Psoas muscle (tissue), 7 donors: ENCODE measurements at regions not wholly inside any gene's neighbourhood (a gene's known extent, or its start where the extent isn't known, plus 50 kb on each side); places are given as distances from the start of the nearest gene placed in this dataset.
"Not testable (repeated sequence)": the region's sequence is repeated elsewhere in the genome, so short reads cannot be mapped to it uniquely, and the experiment has no call there.

Experiments
- ATAC-seq, 4 donors: fragments of 200-7000 bp; cut with Tn5 transposase; one replicate each; pipeline ENCODE4 v1.9.1; 2020; ENCODE audit warnings: moderate library complexity in 3 of 4, mild to moderate bottlenecking in 2 of 4
- DNase-seq, 2 donors: peaks; one replicate each; pipeline ENCODE4 v3.0.0-alpha.2; 2020
- H3K27ac ChIP-seq: fragments of 200-600 bp; one replicate; pipeline ENCODE4 v1.8.0; 2022
- H3K27me3 ChIP-seq, 3 donors: fragments of 200-600 bp in 1 of 3; one replicate each; pipeline versions ENCODE4 v1.6.1 to v1.8.0; 2013 to 2022; ENCODE audit warnings: low read length in 2 of 3, mild to moderate bottlenecking in 2 of 3, moderate library complexity in 1 of 3; ENCODE audit not compliant: insufficient read depth in 3 of 3
- H3K36me3 ChIP-seq, 2 donors: fragments of 200-600 bp in 1 of 2; one replicate each; pipeline versions ENCODE4 v1.6.1 to v1.8.0; 2013 to 2022; ENCODE audit warnings: low read depth in 1 of 2, mild to moderate bottlenecking in 1 of 2, moderate library complexity in 1 of 2; ENCODE audit not compliant: insufficient read depth in 1 of 2
- H3K4me1 ChIP-seq: fragments of 200-600 bp; one replicate; pipeline ENCODE4 v1.8.0; 2022
- H3K4me3 ChIP-seq: fragments of 200-600 bp; one replicate; pipeline ENCODE4 v1.8.0; 2022; ENCODE audit warnings: mild to moderate bottlenecking
- H3K9me3 ChIP-seq: fragments of 200-600 bp; one replicate; pipeline ENCODE4 v1.8.0; 2022
- CTCF ChIP-seq: fragments of 200-600 bp; IDR thresholded peaks from one replicate; pipeline ENCODE4 v1.8.0; 2022; ENCODE audit warnings: antibody characterized with exemption
- WGBS, 3 donors: extraction: QIAGEN DNeasy Blood & Tissue Kit; methylation state at CpG; one replicate each; pipeline versions ENCODE4 v1.1.6 to v1.1.7; 2013; 5-methylcytosine and 5-hydroxymethylcytosine counted together
- intact Hi-C, 2 donors: fragments of 100-400 bp; cut with DNase I; formaldehyde crosslinking; loops; one replicate each; pipeline versions ENCODE4 v1.11.0 to v1.14.2; 2022
- donor health status: healthy with polysubstance abuse.
- donor health status: DM: no; HTN: no; CAD: no; lungs with moderate emphysema.
- donor health status: Bipolar disorder and iron deficiency.
- donor health status: healthy.
- donor health status: DM: yes; HTN: yes; CAD: no.
- donor health status: DM: no; HTN: no; CAD: no.
- donor health status: DM: yes; HTN: yes; CAD: no.

- H3K9me3 ChIP-seq, H3K27me3 ChIP-seq, H3K36me3 ChIP-seq, ATAC-seq, H3K4me3 ChIP-seq, H3K27ac ChIP-seq, intact Hi-C loops, H3K4me1 ChIP-seq: not testable (repeated sequence)
- WGBS, 3 donors, result 87 to 92% (median 90%) methylated on average over 8 to 9 of the region's 9 CpGs
- DNase-seq, result peak in 1 of 2 donors; percentile 30
These were observed 52.4 kb upstream of the PMPCB start for GRCh38 chr7:103244865-103245264.

GRCh38 chr7:103240806-103241205 lies 56.4 kb upstream of the PMPCB start:
- TF ChIP-seq CTCF, result no peak
- Histone ChIP-seq H3K27ac (no peak overlapping the region), H3K36me3 (no peaks in the 10 kb centered on the region), H3K27me3 (no peaks in the 10 kb centered on the region), H3K4me1 (no peaks in the 10 kb centered on the region), H3K9me3 (no peaks in the 10 kb centered on the region), H3K4me3 (no peak overlapping the region)
- 42 to 62% (median 43%) methylated on average over 6 of the region's 6 CpGs for WGBS, 3 donors
- intact Hi-C loops, result no loop called here
- ATAC-seq, result no peak
- no peak for DNase-seq

- H3K36me3 ChIP-seq, H3K27me3 ChIP-seq, H3K4me1 ChIP-seq, H3K9me3 ChIP-seq, DNase-seq, ATAC-seq, H3K4me3 ChIP-seq, H3K27ac ChIP-seq, intact Hi-C loops: not testable (repeated sequence)
- 90 to 93% (median 91%) methylated on average over 3 of the region's 4 CpGs for WGBS, 3 donors
These were observed 61.4 kb upstream of the PMPCB start for GRCh38 chr7:103235824-103236223.

- intact Hi-C loops, ATAC-seq, H3K9me3 ChIP-seq, DNase-seq, H3K4me3 ChIP-seq, H3K36me3 ChIP-seq, H3K27ac ChIP-seq, H3K4me1 ChIP-seq, H3K27me3 ChIP-seq: not testable (repeated sequence)
- WGBS, 3 donors, result 81 to 91% (median 91%) methylated on average over 2 of the region's 2 CpGs
These were observed 62.4 kb upstream of the PMPCB start for GRCh38 chr7:103234877-103235276.

GRCh38 chr7:103227787-103228186 lies 69.4 kb upstream of the PMPCB start:
- H3K27ac ChIP-seq, H3K36me3 ChIP-seq, H3K4me1 ChIP-seq, intact Hi-C loops, ATAC-seq, DNase-seq, H3K27me3 ChIP-seq, H3K9me3 ChIP-seq, H3K4me3 ChIP-seq: not testable (repeated sequence)
- 70 to 90% (median 82%) methylated on average over 1 of the region's 1 CpG for WGBS, 3 donors

GRCh38 chr7:103225798-103226197 lies 71.4 kb upstream of the PMPCB start:
- DNase-seq, H3K4me3 ChIP-seq, H3K4me1 ChIP-seq, ATAC-seq, H3K9me3 ChIP-seq, H3K27me3 ChIP-seq, H3K27ac ChIP-seq, intact Hi-C loops, H3K36me3 ChIP-seq: not testable (repeated sequence)
- 65 to 70% (median 67%) methylated on average over 1 of the region's 1 CpG for WGBS, 3 donors

GRCh38 chr7:103223065-103223464 lies 74.2 kb upstream of the NAPEPLD start:
- WGBS, 3 donors, result 88 to 92% (median 90%) methylated on average over 3 of the region's 3 CpGs
- H3K4me3 ChIP-seq, ATAC-seq, H3K4me1 ChIP-seq, H3K27ac ChIP-seq, intact Hi-C loops, DNase-seq, H3K9me3 ChIP-seq, H3K27me3 ChIP-seq, H3K36me3 ChIP-seq: not testable (repeated sequence)

- DNase-seq, ATAC-seq, H3K27ac ChIP-seq, H3K4me3 ChIP-seq, intact Hi-C loops, H3K9me3 ChIP-seq, H3K36me3 ChIP-seq, H3K27me3 ChIP-seq, H3K4me1 ChIP-seq: not testable (repeated sequence)
- WGBS, 3 donors, result 37 to 41% (median 40%) methylated on average over 6 of the region's 6 CpGs
These were observed 62.1 kb upstream of the NAPEPLD start for GRCh38 chr7:103211049-103211448.

GRCh38 chr7:103199191-103199590 lies 50.3 kb upstream of the NAPEPLD start:
- H3K4me1 ChIP-seq, ATAC-seq, DNase-seq, H3K4me3 ChIP-seq, H3K27me3 ChIP-seq, H3K9me3 ChIP-seq, intact Hi-C loops, H3K27ac ChIP-seq, H3K36me3 ChIP-seq: not testable (repeated sequence)
- WGBS, 3 donors, result 85 to 88% (median 88%) methylated on average over 3 of the region's 3 CpGs
